ENCODE measurements at regions not wholly inside any gene's neighbourhood (a gene's known extent, or its start where the extent isn't known, plus 50 kb on each side); places are given as distances from the start of the nearest gene placed in this dataset.

DNA sequence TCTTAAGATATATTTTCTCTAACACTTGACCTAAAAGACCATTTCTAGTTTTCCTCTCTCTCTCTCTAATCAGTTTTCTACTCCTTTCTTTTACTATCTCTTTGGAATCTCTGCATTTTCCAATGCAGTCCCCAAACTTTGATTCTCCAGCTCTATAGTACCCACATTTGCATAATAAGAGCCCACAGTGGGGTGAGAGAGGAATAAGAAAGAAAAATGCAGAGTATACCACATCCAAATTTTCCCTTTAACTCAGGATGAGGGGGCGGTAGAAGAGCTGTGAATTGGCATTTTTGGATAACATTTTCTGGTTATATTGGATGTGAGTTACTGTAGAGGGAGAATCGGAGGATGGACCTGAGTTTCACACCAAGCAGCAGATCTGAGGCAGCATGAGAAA, 74.4 kb upstream of the SOD3 start:
- Histone ChIP-seq H2AFZ (ENCODE audit: control insufficient read depth, low read length) (no peak overlapping the region), H4K20me1 (ENCODE audit: control insufficient read depth, extremely low read depth, insufficient read depth, low read length) (no peaks in the 10 kb centered on the region), H3K9ac (ENCODE audit: control insufficient read depth, extremely low read depth, insufficient read depth, low read length) (no peak overlapping the region), H3K9me3 (ENCODE audit: control insufficient read depth, low read depth, low read length) (no peaks in the 10 kb centered on the region), H3K27me3 (ENCODE audit: control insufficient read depth, extremely low read depth, insufficient read depth, low read length) (no peaks in the 10 kb centered on the region), H3K4me3 (ENCODE audit: control insufficient read depth in 2 of 3, extremely low read depth in 1 of 3, insufficient read depth in 2 of 3, low read depth in 1 of 3, low read length in 3 of 3) (no peak overlapping the region), H3K79me2 (ENCODE audit: control insufficient read depth, insufficient read depth, low read length) (no peaks in the 10 kb centered on the region), H3K36me3 (ENCODE audit: control insufficient read depth in 2 of 2, extremely low read depth in 1 of 2, insufficient read depth in 2 of 2, low read length in 2 of 2) (no peaks in the 10 kb centered on the region), H3K4me1 (ENCODE audit: control insufficient read depth, extremely low read depth, insufficient read depth, low read length) (no peaks in the 10 kb centered on the region), H3K4me2 (ENCODE audit: control insufficient read depth, extremely low read depth, insufficient read depth, low read depth, low read length) (no peak overlapping the region), H3K27ac (ENCODE audit: control insufficient read depth, insufficient read depth, low read length) (no peak overlapping the region), H3K9me1 (ENCODE audit: control insufficient read depth, extremely low read depth, insufficient read depth, low read length) (no peaks in the 10 kb centered on the region)
- DNase-seq (ENCODE audit: low read depth, low spot score) (no peak), FAIRE-seq (no peak)
- TF ChIP-seq EZH2 (IDR thresholded peaks at IDR 0.05; ENCODE audit: low read length) = no peak
- TF ChIP-seq, protein P1, sequence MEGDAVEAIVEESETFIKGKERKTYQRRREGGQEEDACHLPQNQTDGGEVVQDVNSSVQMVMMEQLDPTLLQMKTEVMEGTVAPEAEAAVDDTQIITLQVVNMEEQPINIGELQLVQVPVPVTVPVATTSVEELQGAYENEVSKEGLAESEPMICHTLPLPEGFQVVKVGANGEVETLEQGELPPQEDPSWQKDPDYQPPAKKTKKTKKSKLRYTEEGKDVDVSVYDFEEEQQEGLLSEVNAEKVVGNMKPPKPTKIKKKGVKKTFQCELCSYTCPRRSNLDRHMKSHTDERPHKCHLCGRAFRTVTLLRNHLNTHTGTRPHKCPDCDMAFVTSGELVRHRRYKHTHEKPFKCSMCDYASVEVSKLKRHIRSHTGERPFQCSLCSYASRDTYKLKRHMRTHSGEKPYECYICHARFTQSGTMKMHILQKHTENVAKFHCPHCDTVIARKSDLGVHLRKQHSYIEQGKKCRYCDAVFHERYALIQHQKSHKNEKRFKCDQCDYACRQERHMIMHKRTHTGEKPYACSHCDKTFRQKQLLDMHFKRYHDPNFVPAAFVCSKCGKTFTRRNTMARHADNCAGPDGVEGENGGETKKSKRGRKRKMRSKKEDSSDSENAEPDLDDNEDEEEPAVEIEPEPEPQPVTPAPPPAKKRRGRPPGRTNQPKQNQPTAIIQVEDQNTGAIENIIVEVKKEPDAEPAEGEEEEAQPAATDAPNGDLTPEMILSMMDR (optimal IDR thresholded peaks at IDR 0.05 in 1 of 3, IDR thresholded peaks at IDR 0.05 in 1 of 3, conservative IDR thresholded peaks at IDR 0.05 in 1 of 3; ENCODE audit: extremely low read depth in 1 of 3, insufficient read depth in 2 of 3, low read length in 3 of 3) = no peak
- dilution Hi-C loops (cut with MboI; ENCODE audit: extremely low pct_ligation_motif_present, low sequenced_read_pairs) = no loop called here

DNA sequence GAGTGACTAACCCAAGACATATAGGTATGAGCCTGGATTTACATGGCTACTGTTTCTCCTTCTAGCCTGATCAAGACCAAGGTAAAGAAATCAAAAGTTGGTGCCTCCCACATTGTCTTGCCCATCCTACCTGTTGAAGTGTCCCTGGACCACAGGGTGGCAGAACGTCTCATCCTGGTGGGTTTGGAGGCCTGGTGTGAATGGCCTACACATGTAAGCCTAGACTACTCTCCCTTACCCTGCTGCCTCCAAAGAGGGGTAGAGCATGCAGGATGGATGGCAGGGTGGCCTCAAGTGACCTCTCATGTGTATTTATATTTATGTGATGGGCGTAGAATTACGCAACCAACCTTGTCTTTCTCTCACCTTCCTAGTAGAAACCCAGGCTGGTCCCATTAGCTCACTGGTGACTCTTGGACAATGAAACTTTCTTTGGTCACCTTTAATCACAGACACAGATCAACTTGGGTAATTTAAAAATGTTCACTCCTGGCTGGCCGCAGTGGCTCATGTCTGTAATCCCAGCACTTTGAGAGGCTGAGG, 73.3 kb upstream of the SOD3 start:
- no peak overlapping the region for H3K4me2 ChIP-seq (ENCODE audit: control insufficient read depth, extremely low read depth, insufficient read depth, low read depth, low read length)
- H3K9me3 ChIP-seq (ENCODE audit: control insufficient read depth, low read depth, low read length) = no peaks in the 10 kb centered on the region
- no peaks in the 10 kb centered on the region for H3K4me1 ChIP-seq (ENCODE audit: control insufficient read depth, extremely low read depth, insufficient read depth, low read length)
- H3K27me3 ChIP-seq (ENCODE audit: control insufficient read depth, extremely low read depth, insufficient read depth, low read length) = no peaks in the 10 kb centered on the region
- dilution Hi-C loops (cut with MboI; ENCODE audit: extremely low pct_ligation_motif_present, low sequenced_read_pairs) = no loop called here
- no peak overlapping the region for H2AFZ ChIP-seq (ENCODE audit: control insufficient read depth, low read length)
- H3K9me1 ChIP-seq (ENCODE audit: control insufficient read depth, extremely low read depth, insufficient read depth, low read length) = no peaks in the 10 kb centered on the region
- H3K4me3 ChIP-seq (ENCODE audit: control insufficient read depth in 2 of 3, extremely low read depth in 1 of 3, insufficient read depth in 2 of 3, low read depth in 1 of 3, low read length in 3 of 3) = no peak overlapping the region
- no peaks in the 10 kb centered on the region for H4K20me1 ChIP-seq (ENCODE audit: control insufficient read depth, extremely low read depth, insufficient read depth, low read length)
- FAIRE-seq (no peak), DNase-seq (ENCODE audit: low read depth, low spot score) (no peak)
- H3K9ac ChIP-seq (ENCODE audit: control insufficient read depth, extremely low read depth, insufficient read depth, low read length) = no peak overlapping the region
- no peak overlapping the region for H3K27ac ChIP-seq (ENCODE audit: control insufficient read depth, insufficient read depth, low read length)
- no peaks in the 10 kb centered on the region for H3K79me2 ChIP-seq (ENCODE audit: control insufficient read depth, insufficient read depth, low read length)
- H3K36me3 ChIP-seq (ENCODE audit: control insufficient read depth in 2 of 2, extremely low read depth in 1 of 2, insufficient read depth in 2 of 2, low read length in 2 of 2) = no peaks in the 10 kb centered on the region
- TF ChIP-seq, protein P1 (optimal IDR thresholded peaks at IDR 0.05 in 1 of 3, IDR thresholded peaks at IDR 0.05 in 1 of 3, conservative IDR thresholded peaks at IDR 0.05 in 1 of 3; ENCODE audit: extremely low read depth in 1 of 3, insufficient read depth in 2 of 3, low read length in 3 of 3) = peak in 1 of 3 experiments; percentile 25
- TF ChIP-seq EZH2 (IDR thresholded peaks at IDR 0.05; ENCODE audit: low read length) = no peak

All from keratinocyte (primary cell).